Stimulated activated CD8-positive, alpha-beta memory T cell treated with anti-CD3 and anti-CD28 coated beads, Interleukin-7, amount 100 ng/mL, for 24 hours (primary cell): ENCODE measurements at regions not wholly inside any gene's neighbourhood (a gene's known extent, or its start where the extent isn't known, plus 50 kb on each side); places are given as distances from the start of the nearest gene placed in this dataset.

Experiments
- DNase-seq: peaks from one replicate; pipeline ENCODE4 v3.0.0-alpha.2; 2020; ENCODE audit warnings: low read depth

DNA sequence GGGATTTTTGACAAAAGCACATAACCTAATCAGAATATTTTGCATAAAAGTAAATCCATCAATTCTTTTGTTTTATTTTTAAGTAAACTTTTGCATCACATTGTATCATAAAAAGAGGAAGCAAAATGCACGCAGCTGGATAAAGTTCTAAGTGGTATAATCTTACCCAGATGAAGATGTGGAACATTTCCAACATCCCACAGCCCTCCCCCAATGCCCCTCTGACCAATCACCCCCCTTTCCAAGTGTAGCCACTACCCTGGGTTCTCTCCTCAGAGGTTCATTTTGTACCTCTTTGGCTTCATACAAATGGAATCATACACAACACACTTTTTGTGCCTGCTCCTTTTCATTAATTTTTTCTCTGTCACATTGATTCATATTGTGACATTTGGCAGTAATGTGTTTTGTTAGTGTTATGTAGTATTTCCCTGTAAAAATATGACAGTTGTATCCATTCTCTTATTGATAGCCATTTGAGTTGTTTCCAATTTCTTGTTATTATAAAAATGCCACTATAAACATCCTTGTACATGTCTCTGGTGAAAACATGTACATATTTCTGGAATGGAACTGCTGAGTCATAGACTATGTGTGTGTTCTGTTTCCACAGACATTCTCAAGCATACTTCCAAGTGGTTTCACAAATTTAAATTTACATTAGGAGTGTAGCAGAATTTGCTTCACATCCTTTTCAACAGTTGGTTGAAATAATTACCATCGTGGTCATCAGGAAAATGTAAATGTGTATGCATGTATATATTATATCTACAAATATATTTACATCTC, 92.9 kb upstream of the SYNDIG1 start:
- no peak for DNase-seq

DNA sequence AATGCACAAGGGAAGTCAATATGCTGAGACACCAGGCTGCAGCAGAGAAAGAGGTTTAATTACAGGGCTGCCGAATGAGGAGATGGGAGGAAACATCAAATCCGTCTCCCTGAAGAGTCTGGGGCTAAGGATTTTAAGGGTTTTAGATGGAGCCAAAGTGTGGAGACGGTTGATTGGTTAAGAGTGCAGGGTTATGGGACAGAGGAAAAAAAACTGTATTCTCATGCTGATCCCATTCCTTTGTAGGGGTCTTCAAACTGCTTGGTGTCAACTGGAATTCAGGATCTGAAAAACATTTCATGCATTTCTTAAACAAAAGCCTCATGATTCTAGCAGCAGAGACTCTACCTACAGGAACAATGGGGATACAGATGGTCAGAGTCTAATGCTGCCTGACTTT, 96.1 kb upstream of the SYNDIG1 start:
- no peak for DNase-seq

DNA sequence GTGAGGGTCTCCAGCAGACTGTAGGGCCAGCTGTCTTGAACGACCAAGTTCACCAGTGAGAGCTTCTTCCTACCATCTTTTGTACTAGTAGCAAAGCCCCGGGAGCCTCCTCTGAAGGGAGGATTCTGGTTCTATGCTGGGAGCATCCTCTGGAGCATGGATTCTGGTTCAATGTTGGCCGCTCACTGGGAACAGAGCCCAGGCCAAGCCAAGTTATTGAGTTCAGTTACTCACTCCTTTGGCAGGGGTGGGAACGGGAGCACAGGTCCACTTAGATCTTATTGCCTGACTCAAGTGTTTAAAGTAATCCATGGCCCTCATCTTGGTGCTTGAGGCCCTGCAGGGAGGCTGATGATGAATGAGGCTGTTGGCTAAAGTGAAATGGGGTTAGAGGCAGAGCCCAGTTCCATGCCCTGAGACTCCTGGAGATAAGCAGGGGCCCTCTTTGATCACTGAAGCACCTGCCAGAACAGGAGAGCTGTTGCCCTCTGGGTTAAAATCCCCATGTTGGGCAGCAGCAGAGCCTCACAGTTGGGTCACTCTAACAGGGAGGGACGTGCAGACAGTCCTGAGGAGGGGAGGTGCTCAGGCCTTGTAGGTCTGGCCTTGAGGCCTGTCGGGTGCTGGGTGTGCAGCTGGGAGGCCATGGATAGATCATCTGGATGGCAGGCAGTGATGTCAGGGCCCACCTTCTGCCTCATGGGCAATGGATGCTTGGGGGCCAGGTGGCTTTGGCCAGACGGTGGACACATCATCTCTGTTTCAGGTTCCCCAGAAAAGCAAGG, 98.3 kb upstream of the SYNDIG1 start:
- no peak for DNase-seq

DNA sequence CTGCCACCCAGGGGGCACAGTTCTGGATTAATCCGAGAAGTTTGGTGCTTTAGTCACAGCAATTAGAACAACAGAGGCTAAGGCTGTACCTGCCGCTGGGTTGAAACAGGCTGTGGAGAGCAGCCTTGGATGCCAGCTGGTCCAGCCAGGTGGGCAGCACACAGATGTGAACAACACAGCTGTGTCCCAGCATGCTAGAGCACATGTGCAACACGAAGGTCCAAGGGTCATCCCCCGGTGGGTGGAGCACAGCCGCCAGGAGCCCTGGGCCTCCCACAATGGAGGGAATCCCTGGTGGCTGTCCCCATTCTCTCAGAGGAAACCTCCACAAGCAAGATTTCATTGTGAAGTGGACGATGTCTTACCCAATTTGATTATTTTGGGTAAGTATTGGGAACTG, 99.2 kb upstream of the SYNDIG1 start:
- DNase-seq = no peak

GRCh38 chr20:24368253-24368652, 101.2 kb upstream of the SYNDIG1 start:
- no peak for DNase-seq

GRCh38 chr20:24366336-24367004, 103.0 kb upstream of the SYNDIG1 start:
- no peak for DNase-seq

DNA sequence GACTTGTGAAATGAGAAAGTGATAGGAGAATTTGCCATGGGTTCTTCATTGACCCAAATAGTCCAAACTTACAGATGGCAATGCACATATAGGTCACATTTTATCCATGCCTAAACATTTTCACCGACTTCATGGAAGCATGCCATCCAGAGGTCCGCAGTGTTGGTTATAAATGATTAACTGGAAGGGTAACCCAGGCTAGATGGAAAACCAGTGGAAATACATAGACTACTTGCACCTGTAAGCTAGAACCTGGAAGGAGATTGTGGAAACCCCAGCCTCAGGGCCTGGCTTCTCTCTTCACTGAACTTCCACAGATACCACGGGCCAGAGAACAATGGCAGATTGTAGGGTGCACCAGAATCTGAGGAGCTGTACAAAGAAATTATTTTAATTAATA, 103.8 kb upstream of the SYNDIG1 start:
- DNase-seq = no peak

GRCh38 chr20:24364482-24364881, 104.9 kb upstream of the SYNDIG1 start:
- no peak for DNase-seq

- no peak for DNase-seq
Measured at GRCh38 chr20:24363031-24363430, 106.4 kb upstream of the SYNDIG1 start.

- DNase-seq = no peak
Measured at GRCh38 chr20:24362080-24362479, 107.3 kb upstream of the SYNDIG1 start.

- DNase-seq = no peak
Measured at GRCh38 chr20:24361541-24361940, 107.9 kb upstream of the SYNDIG1 start.

GRCh38 chr20:24360531-24360930, 108.9 kb upstream of the SYNDIG1 start:
- DNase-seq = no peak

- no peak for DNase-seq
Measured at GRCh38 chr20:24359321-24360027, 110.0 kb upstream of the SYNDIG1 start.

DNA sequence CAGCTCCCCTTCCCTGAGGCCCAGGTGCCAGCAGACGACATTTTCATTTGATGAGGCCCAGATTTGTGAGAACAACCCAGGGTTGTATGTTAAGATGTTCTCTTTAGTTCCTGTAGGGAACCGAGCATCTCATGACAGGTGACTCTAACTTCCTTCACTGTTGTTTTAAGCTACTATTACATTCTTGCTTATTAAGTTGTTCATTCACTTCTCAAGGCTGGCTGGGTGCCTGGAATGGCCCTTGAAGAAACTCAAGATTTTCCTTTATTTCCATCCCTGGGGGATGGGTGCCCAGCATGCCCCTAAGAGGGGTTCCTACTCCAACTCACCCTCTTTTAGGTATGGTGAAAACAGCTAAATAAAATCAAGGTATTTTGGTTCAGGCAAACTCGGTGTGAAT, 111.5 kb upstream of the SYNDIG1 start:
- no peak for DNase-seq

DNA sequence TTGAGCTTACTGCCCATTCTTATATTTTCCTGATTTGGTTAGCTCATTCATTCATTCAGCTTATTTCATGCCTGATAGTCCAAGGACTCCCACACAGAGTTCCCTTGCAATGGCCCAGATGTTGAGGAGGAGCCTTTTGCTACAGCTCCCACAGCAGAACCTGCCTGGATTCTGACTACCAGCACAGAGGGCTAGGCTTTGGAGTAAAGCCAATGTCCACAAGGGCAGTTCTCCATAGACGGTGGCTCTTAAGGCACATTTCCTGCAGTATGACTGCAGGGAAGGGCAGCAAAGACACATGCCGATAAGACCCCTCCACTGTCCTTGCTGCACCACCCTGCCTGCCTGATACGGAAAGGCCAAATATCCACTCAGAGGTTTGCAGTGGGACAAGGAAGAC, 112.3 kb upstream of the SYNDIG1 start:
- DNase-seq = no peak

DNA sequence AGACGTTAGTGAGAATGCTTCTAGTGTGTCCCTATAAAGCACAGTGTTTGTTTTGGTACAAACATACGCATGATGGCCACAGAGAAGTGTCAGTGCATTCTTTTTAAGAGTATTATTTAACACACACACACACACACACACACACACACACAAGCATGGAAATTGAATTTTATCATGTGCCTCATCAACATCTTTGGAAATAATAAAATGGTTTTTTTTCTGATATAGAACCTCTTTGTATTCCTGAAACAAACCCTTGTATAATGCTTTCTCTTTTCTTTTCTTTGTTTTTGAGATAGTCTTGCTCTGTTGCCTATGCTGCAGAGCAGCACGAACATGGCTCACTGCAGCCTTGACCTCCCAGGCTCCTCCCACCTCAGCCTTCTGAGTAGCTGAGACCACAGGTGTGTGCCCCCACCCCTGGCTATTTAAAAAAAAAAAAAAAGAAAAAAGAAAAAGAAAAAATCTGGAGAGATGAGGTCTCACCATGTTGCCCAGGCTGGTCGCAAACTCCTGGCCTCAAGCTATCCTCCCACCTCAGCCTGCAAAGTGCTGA, 116.2 kb upstream of the SYNDIG1 start:
- DNase-seq = no peak

- DNase-seq = no peak
Measured at GRCh38 chr20:24350923-24351368, 118.5 kb upstream of the SYNDIG1 start.

GRCh38 chr20:24341781-24342180, 127.6 kb upstream of the SYNDIG1 start:
- DNase-seq = no peak

GRCh38 chr20:24340933-24341332, 128.5 kb upstream of the SYNDIG1 start:
- no peak for DNase-seq

DNA sequence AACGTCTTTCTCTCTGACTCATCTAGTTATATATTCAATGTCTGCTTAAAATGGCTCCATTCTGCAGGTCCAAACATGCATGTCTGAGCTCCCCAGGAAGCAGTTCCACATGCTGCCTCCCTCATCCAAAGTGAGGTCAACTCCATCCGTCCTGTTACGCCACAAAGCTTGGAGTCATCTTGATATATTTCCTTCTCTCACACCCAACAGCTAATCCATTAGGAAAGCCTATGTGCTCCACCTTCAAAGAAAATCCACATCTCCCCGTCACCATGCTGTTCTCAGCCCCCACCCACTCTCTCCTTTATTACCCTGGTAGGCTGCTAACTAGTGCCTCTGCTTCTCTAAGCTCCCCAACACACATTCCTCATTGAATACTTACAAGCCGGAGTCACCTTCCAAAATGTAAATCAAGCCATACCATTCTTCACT, 130.2 kb upstream of the SYNDIG1 start:
- DNase-seq = no peak

DNA sequence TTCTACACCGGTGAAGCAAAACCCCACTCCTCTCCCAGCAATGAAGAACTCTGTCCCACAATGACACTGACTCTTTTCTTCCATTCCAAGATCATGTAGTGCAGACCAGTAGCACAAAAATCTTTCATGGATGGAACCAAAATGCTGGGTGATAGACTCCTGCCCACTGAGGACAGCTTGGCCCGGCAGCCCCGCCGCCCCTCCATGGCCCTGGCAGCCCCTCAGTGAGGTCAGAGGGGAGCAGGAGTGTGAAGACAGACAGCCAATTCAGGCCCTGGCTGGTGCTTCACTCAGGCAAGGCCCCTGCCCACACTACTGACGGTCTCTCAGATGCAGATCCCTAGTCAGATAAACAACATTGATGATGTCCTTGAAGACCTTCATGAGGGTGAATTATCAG, 131.9 kb upstream of the SYNDIG1 start:
- no peak for DNase-seq

GRCh38 chr20:24337069-24337468, 132.4 kb upstream of the SYNDIG1 start:
- no peak for DNase-seq
